Fibroblast of peridontal ligament (primary cell): ENCODE measurements at regions not wholly inside any gene's neighbourhood (a gene's known extent, or its start where the extent isn't known, plus 50 kb on each side); places are given as distances from the start of the nearest gene placed in this dataset.
"Not testable (repeated sequence)": the region's sequence is repeated elsewhere in the genome, so short reads cannot be mapped to it uniquely, and the experiment has no call there.

ENCODE experiments used
- DNase-seq: peaks from one replicate; pipeline ENCODE4 v3.0.0-alpha.2; 2010; ENCODE audit errors: extremely low read depth

DNA sequence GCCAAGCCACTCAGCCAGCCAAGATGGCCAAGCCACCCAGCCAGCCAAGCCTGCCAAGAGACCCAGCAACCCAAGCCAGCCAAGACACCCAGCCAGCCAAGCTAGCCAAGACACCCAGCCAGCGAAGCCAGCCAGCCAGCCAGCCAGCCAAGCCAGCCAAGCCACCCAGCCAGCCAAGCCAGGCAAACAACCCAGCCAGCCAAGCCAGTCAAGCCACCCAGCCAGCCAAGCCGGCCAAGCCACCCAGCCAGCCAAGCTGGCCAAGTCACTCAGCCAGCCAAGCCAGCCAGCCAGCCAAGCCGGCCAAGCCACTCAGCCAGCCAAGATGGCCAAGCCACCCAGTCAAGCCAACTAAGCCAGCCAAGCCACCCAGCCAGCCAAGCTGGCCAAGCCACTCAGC lies 337.5 kb upstream of the PLGLB2 start:
- DNase-seq, result not testable (repeated sequence)

DNA sequence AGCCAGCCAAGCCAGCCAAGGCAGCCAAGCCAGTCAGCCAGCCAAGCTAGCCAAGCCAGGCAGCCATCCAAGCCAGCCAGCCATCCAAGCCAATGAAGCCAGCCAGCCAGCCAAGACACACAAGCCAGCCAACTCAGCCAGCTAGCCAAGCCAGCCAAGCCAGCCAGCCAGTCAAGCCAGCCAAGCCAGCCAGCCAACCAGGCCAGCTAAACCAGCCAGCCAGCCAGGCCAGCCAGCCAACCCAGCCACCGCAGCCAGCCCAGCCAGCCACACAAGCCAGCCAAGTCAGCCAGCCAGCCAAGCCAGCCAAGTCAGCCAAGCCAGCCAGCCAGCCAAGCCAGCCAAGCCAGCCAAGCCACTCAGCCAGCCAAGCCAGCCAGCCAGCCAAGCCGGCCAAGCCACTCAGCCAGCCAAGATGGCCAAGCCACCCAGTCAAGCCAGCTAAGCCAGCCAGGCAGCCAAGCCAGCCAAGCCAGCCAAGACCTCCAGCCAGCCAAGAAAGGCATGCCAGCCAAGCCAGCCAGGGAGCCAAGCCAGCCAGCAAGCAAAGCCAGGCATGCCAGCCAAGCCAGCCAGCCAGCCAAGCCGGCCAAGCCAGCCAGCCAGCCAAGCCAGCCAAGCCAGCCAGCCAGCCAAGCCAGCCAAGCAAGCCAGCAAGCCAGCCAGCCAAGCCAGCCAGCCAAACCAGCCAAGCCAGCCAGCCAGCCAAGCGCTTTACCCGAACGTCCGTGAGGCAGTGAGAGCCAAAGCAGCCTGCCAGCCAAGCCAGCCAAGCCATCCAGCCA lies 335.7 kb upstream of the PLGLB2 start:
- DNase-seq, result not testable (repeated sequence)

DNA sequence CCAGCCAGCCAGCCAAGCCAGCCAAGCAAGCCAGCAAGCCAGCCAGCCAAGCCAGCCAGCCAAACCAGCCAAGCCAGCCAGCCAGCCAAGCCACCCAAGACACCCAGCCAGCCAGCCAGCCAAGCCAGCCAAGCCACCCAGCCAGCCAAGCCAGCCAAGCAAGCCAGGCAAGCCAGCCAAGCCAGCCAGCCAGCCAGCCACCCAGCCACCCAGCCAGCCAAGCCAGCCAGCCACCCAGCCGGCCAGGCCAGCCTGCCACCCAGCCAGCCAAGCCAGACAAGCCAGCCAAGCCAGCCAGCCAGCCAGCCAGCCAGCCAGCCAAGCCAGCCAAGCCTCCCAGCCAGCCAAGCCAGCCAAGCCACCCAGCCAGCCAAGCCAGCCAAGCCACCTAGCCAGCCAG lies 333.6 kb upstream of the PLGLB2 start:
- DNase-seq, result not testable (repeated sequence)

DNA sequence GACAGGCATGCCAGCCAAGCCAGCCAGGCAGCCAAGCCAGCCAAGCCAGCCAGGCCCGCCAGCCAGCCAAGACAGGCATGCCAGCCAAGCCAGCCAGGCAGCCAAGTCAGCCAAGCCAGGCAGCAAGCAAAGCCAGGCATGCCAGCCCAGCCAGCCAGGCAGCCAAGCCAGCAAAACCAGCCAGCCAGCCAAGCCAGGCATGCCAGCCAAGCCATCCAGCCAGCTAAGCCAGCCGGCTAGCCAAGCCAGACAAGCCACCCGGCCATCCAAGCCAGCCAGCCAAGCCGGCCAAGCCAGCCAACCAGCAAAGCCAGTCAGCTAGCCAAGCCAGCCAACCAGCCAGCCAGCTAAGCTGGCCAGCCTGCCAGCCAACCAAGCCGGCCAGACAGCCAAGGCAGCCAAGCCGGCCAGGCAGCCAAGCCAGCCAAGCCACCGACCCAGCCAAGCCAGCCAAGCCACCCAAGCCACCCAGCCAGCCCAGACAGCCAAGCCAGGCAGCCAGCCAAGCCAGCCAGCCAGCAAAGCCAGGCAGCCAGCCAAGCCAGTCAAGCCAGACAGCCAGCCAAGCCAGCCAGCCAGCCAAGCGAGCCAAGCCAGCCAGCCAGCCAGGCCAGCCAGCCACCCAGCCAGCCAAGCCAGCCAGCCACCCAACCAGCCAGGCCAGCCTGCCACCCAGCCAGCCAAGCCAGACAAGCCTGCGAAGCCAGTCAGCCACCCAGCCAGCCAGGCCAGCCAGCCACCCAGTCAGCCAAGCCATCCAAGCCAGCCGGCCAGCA lies 332.9 kb upstream of the PLGLB2 start:
- DNase-seq, result not testable (repeated sequence)

DNA sequence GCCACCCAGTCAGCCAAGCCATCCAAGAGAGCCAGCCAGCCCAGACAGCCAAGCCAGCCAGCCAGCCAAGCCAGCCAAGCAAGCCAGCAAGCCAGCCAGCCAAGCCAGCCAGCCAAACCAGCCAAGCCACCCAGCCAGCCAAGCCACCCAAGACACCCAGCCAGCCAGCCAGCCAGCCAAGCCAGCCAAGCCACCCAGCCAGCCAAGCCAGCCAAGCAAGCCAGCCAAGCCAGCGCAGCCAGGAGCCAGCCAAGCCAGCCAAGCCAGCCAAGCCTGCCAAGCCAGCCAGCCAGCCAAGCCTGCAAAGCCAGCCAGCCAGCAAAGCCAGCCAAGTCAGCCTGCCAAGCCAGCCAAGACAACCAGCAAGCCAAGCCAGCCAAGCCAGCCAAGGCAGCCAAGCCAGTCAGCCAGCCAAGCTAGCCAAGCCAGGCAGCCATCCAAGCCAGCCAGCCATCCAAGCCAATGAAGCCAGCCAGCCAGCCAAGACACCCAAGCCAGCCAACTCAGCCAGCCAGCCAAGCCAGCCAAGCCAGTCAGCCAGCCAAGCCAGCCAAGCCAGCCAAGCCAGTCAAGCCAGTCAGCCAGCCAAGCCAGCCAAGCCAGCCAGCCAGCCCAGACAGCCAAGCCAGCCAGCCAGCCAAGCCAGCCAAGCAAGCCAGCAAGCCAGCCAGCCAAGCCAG lies 332.2 kb upstream of the PLGLB2 start:
- DNase-seq, result not testable (repeated sequence)

DNA sequence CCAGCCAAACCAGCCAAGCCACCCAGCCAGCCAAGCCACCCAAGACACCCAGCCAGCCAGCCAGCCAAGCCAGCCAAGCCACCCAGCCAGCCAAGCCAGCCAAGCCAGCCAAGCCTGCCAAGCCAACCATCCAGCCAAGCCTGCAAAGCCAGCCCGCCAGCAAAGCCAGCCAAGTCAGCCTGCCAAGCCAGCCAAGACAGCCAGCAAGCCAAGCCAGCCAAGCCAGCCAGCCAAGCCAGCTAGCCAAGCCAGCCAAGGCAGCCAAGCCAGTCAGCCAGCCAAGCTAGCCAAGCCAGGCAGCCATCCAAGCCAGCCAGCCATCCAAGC lies 331.7 kb upstream of the PLGLB2 start:
- not testable (repeated sequence) for DNase-seq

DNA sequence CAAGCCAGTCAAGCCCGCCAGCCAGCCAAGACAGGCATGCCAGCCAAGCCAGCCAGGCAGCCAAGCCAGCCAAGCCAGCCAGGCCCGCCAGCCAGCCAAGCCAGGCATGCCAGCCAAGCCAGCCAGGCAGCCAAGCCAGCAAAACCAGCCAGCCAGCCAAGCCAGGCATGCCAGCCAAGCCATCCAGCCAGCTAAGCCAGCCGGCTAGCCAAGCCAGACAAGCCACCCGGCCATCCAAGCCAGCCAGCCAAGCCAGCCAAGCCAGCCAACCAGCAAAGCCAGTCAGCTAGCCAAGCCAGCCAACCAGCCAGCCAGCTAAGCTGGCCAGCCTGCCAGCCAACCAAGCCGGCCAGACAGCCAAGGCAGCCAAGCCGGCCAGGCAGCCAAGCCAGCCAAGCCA lies 330.7 kb upstream of the PLGLB2 start:
- DNase-seq, result not testable (repeated sequence)

DNA sequence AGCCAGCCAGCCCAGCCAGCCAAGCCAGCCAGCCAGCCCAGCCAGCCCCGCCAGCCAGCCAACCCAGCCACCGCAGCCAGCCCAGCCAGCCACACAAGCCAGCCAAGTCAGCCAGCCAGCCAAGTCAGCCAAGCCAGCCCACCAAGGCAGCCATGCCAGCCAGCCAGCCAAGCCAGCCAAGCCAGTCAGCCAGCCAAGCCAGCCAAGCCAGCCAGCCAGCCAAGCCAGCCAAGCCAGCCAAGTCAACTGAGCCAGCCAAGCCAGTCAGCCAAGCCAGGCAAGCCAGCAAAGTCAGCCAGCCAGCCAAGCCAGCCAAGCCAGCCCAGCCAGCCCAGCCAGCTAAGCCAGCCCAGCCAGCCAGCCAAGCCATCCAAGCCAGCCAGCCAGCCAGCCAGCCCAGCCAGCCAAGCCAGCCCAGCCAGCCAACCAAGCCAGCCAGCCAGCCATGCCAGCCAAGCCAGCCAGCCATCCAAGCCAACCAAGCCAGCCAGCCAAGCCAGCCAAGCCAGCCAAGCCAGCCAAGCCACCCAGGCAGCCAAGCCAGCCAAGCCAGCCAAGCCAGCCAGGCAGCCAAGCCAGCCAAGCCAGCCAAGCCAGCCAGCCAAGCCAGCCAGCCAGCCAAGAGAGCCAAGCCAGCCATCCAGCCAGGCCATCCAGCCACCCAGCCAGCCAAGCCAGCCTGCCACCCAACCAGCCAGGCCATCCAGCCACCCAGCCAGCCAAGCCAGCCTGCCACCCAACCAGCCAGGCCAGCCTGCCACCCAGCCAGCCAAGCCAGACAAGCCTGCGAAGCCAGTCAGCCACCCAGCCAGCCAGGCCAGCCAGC lies 329.9 kb upstream of the PLGLB2 start:
- not testable (repeated sequence) for DNase-seq

DNA sequence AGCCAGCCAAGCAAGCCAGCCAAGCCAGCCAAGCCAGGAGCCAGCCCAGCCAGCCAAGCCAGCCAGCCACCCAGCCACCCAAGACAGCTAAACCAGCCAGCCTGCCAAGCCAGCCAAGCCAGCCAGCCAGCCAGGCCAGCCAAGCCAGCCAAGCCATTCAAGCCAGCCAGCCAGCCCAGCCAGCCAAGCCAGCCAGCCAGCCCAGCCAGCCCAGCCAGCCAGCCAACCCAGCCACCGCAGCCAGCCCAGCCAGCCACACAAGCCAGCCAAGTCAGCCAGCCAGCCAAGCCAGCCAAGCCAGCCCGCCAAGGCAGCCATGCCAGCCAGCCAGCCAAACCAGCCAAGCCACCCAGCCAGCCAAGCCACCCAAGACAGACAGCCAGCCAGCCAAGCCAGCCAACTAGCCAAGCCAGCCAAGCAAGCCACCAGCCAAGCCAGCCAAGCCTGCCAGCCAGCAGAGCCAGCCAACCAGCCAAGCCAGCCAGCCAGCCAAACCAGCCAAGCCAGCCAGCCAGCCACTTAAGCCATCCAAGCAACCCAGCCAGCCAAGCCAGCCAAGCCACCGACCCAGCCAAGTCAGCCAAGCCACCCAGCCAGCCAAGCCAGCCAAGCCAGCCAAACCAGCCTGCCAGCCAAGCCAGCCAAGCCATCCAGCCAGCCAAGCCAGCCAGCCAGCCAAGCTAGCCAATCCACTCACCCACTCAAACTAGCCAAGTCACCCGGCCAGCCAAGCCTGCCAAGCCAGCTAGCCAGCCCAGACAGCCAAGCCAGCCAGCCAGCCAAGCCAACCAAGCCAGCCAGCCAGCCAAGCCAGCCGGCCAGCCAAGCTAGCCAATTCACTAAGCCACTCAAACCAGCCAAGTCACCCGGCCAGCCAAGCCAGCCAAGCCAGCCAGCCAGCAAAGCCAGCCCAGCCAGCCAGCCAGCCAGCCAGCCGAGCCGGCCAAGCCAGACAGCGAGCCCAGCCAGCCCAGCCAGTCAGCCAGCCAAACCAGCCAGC lies 328.8 kb upstream of the PLGLB2 start:
- not testable (repeated sequence) for DNase-seq

DNA sequence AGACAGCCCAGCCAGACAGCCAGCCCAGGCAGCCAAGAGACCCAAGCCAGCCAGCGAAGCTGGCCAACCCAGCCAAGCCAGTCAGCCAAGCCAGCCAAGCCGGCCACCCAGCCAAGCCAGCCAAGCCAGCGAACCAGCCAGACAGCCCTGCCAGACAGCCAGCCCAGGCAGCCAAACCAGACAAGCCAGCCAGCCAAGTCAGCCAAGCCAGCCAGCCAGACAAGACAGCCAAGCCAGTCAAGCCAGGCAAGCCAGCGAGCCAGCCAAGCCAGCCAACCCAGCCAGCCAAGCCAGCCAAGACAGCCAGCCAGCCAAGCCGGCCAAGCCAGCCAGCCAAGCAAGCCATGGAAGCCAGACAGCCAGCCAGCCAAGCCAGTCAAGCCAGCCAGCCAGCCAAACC lies 327.9 kb upstream of the PLGLB2 start:
- not testable (repeated sequence) for DNase-seq

DNA sequence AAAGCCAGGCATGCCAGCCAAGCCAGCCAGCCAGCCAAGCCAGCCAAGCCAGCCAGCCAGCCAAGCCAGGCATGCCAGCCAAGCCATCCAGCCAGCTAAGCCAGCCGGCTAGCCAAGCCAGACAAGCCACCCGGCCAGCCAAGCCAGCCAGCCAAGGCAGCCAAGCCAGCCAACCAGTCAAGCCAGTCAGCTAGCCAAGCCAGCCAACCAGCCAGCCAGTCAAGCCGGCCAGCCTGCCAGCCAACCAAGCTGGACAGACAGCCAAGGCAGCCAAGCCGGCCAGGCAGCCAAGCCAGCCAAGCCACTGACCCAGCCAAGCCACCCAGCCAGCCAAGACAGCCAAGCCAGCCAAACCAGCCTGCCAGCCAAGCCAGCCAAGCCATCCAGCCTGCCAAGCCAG lies 326.9 kb upstream of the PLGLB2 start:
- DNase-seq, result not testable (repeated sequence)

DNA sequence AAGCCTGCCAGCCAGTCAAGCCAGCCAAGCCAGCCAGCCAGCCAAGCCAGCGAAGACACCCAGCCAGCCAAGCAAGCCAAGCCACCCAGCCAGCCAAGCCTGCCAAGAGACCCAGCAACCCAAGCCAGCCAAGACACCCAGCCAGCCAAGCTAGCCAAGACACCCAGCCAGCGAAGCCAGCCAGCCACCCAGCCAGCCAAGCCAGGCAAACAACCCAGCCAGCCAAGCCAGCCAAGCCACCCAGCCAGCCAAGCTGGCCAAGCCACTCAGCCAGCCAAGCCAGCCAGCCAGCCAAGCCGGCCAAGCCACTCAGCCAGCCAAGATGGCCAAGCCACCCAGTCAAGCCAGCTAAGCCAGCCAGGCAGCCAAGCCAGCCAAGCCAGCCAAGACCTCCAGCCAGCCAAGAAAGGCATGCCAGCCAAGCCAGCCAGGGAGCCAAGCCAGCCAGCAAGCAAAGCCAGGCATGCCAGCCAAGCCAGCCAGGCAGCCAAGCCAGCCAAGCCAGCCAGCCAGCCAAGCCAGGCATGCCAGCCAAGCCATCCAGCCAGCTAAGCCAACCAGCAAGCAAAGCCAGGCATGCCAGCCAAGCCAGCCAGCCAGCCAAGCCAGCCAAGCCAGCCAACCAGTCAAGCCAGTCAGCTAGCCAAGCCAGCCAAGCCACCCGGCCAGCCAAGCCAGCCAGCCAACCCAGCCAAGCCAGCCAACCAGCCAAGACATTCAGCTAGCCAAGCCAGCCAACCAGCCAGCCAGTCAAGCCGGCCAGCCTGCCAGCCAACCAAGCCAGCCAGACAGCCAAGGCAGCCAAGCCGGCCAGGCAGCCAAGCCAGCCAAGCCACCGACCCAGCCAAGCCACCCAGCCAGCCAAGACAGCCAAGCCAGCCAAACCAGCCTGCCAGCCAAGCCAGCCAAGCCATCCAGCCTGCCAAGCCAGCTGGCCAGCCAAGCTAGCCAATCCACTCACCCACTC lies 323.8 kb upstream of the PLGLB2 start:
- DNase-seq, result not testable (repeated sequence)

DNA sequence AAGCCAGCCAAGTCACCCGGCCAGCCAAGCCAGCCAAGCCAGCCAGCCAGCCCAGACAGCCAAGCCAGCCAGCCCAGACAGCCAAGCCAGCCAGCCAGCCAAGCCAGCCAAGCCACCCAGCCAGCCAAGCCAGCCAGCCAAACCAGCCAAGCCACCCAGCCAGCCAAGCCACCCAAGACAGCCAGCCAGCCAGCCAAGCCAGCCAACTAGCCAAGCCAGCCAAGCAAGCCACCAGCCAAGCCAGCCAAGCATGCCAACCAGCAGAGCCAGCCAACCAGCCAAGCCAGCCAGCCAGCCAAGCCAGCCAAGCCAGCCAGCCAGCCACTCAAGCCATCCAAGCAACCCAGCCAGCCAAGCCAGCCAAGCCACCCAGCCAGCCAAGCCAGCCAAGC lies 323.1 kb upstream of the PLGLB2 start:
- not testable (repeated sequence) for DNase-seq

DNA sequence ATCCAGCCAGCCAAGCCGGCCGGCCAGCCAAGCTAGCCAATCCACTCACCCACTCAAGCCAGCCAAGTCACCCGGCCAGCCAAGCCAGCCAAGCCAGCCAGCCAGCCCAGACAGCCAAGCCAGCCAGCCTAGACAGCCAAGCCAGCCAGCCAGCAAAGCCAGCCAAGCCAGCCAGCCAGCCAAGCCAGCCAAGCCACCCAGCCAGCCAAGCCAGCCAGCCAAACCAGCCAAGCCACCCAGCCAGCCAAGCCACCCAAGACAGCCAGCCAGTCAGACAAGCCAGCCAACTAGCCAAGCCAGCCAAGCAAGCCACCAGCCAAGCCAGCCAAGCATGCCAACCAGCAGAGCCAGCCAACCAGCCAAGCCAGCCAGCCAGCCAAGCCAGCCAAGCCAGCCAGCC lies 322.7 kb upstream of the PLGLB2 start:
- not testable (repeated sequence) for DNase-seq

DNA sequence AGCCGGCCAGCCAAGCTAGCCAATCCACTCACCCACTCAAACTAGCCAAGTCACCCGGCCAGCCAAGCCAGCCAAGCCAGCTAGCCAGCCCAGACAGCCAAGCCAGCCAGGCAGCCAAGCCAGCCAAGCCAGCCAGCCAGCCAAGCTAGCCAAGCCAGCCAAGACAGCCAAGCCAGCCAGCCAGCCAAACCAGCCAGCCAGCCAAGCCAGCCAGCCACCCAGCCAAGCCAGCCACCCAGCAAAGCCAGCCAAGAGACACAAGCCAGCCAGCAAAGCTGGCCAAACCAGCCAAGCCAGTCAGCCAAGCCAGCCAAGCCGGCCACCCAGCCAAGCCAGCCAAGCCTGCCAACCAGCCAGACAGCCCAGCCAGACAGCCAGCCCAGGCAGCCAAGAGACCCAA lies 322.2 kb upstream of the PLGLB2 start:
- DNase-seq, result not testable (repeated sequence)

DNA sequence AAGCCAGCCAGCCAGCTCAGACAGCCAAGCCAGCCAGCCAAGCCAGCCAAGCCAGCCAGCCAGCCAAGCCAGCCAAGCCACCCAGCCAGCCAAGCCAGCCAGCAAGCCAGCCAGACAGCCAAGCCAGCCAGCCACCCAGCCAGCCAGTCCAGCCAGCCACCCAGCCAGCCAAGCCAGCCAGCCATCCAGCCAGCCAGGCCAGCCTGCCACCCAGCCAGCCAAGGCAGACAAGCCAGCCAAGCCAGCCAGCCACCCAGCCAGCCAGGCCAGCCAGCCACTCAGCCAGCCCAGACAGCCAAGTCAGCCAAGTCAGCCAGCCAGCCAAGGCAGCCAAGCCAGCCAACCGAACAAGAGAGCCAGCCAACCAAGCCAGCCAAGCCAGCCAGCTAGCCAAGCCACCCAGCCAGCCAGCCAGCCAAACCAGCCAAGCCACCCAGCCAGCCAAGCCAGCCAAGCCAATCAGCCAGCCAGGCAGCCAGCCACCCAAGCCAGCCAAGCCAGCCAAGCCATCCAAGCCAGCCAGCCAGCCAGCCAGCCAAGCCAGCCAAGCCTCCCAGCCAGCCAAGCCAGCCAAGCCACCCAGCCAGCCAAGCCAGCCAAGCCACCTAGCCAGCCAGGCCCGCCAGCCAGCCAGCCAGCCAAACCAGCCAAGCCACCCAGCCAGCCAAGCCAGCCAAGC lies 319.3 kb upstream of the PLGLB2 start:
- DNase-seq, result not testable (repeated sequence)

DNA sequence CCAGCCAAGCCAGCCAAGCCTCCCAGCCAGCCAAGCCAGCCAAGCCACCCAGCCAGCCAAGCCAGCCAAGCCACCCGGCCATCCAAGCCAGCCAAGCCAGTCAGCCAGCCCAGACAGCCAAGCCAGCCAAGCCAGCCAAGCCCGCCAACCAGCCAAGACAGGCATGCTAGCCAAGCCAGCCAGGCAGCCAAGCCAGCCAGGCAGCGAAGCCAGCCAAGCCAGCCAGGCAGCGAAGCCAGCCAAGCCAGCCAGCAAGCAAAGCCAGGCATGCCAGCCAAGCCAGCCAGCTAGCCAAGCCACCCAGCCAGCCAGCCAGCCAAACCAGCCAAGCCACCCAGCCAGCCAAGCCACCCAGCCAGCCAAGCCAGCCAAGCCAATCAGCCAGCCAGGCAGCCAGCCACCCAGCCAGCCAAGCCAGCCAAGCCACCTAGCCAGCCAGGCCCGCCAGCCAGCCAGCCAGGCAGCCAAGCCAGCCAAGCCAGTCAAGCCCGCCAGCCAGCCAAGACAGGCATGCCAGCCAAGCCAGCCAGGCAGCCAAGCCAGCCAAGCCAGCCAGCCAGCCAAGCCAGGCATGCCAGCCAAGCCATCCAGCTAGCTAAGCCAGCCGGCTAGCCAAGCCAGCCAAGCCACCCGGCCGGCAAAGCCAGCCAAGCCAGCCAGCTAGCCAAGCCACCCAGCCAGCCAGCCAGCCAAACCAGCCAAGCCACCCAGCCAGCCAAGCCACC lies 318.5 kb upstream of the PLGLB2 start:
- not testable (repeated sequence) for DNase-seq

DNA sequence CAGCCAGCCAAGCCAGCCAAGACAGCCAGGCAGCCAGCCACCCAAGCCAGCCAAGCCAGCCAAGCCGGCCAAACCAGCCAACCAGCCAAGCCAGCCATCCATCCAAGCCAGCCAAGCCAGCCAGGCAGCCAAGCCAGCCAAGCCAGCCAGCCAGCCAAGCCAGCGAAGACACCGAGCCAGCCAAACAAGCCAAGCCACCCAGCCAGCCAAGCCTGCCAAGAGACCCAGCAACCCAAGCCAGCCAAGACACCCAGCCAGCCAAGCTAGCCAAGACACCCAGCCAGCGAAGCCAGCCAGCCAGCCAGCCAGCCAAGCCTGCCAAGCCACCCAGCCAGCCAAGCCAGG lies 318.0 kb upstream of the PLGLB2 start:
- DNase-seq, result not testable (repeated sequence)
